Stimulated activated CD4-positive, alpha-beta T cell treated with anti-CD3 and anti-CD28 coated beads, Interleukin-1b, Interleukin-23, amount 100 ng/mL, for 24 hours (primary cell): ENCODE measurements at regions not wholly inside any gene's neighbourhood (a gene's known extent, or its start where the extent isn't known, plus 50 kb on each side); places are given as distances from the start of the nearest gene placed in this dataset.
A peak's percentile ranks its signal among the peaks of the same experiment; 100 is the strongest.

Experiments
- DNase-seq, 4 experiments: peaks; one replicate each; pipeline ENCODE4 v3.0.0-alpha.2; 2020; ENCODE audit warnings: low read depth in 4 of 4, low spot score in 1 of 4

- no peak for DNase-seq
Observed at GRCh38 chr3:68173012-68173634, 518.7 kb upstream of the SUCLG2 start.

GRCh38 chr3:68172039-68172438, 517.6 kb upstream of the SUCLG2 start:
- DNase-seq = no peak

GRCh38 chr3:68163968-68164367, 509.6 kb upstream of the SUCLG2 start:
- DNase-seq = no peak

- no peak for DNase-seq
Observed at GRCh38 chr3:68163062-68163461, 508.6 kb upstream of the SUCLG2 start.

- no peak for DNase-seq
Observed at GRCh38 chr3:68162644-68163043, 508.2 kb upstream of the SUCLG2 start.

- no peak for DNase-seq
Observed at GRCh38 chr3:68151359-68151758, 496.9 kb upstream of the SUCLG2 start.

- no peak for DNase-seq
Observed at GRCh38 chr3:68148447-68148846, 494.0 kb upstream of the SUCLG2 start.

- DNase-seq = no peak
Observed at GRCh38 chr3:68142441-68142840, 488.0 kb upstream of the SUCLG2 start.

- DNase-seq = no peak
Observed at GRCh38 chr3:68139897-68140296, 485.5 kb upstream of the SUCLG2 start.

- DNase-seq = no peak
Observed at GRCh38 chr3:68136411-68136810, 482.0 kb upstream of the SUCLG2 start.

- DNase-seq = no peak
Observed at GRCh38 chr3:68135067-68135466, 480.7 kb upstream of the SUCLG2 start.

GRCh38 chr3:68129065-68129464, 474.7 kb upstream of the SUCLG2 start:
- DNase-seq = no peak

- DNase-seq = no peak
Observed at GRCh38 chr3:68123231-68123630, 468.8 kb upstream of the SUCLG2 start.

GRCh38 chr3:68121287-68121686, 466.9 kb upstream of the SUCLG2 start:
- DNase-seq = no peak

- DNase-seq = no peak
Observed at GRCh38 chr3:68116580-68116979, 462.2 kb upstream of the SUCLG2 start.

GRCh38 chr3:68103811-68104210, 449.4 kb upstream of the SUCLG2 start:
- DNase-seq = no peak

GRCh38 chr3:68090571-68090970, 436.2 kb upstream of the SUCLG2 start:
- no peak for DNase-seq

GRCh38 chr3:68089572-68090011, 435.2 kb upstream of the SUCLG2 start:
- no peak for DNase-seq

GRCh38 chr3:68088636-68089035, 434.2 kb upstream of the SUCLG2 start:
- no peak for DNase-seq

GRCh38 chr3:68088216-68088615, 433.8 kb upstream of the SUCLG2 start:
- peak in 3 of 4 experiments; percentile 6 to 12 (median 9) for DNase-seq

- DNase-seq = no peak
Observed at GRCh38 chr3:68072062-68072461, 417.6 kb upstream of the SUCLG2 start.

- no peak for DNase-seq
Observed at GRCh38 chr3:68070186-68070585, 415.8 kb upstream of the SUCLG2 start.

GRCh38 chr3:68067314-68067713, 412.9 kb upstream of the SUCLG2 start:
- DNase-seq = no peak

- DNase-seq = no peak
Observed at GRCh38 chr3:68062926-68063325, 408.5 kb upstream of the SUCLG2 start.
